ENCODE measurements at regions not wholly inside any gene's neighbourhood (a gene's known extent, or its start where the extent isn't known, plus 50 kb on each side); places are given as distances from the start of the nearest gene placed in this dataset.

GRCh38 chr10:78589687-78590086 lies 479.1 kb upstream of the ZMIZ1 start:
- TF ChIP-seq CTCF (IDR thresholded peaks at IDR 0.05) = no peak
- TF ChIP-seq TAF1 (IDR thresholded peaks at IDR 0.05; ENCODE audit: borderline replicate concordance, low read depth, low read length) = no peak
- no peak for TF ChIP-seq EZH2phosphoT487 (IDR thresholded peaks at IDR 0.05; ENCODE audit: borderline replicate concordance, low read depth)
- TF ChIP-seq TEAD4 (IDR thresholded peaks at IDR 0.05; ENCODE audit: borderline replicate concordance, insufficient read depth) = no peak
- no peak for TF ChIP-seq USF1 (IDR thresholded peaks at IDR 0.05; ENCODE audit: borderline replicate concordance, low read depth)
